Motor neuron (in vitro differentiated cells): ENCODE measurements at regions not wholly inside any gene's neighbourhood (a gene's known extent, or its start where the extent isn't known, plus 50 kb on each side); places are given as distances from the start of the nearest gene placed in this dataset.

ENCODE experiments used
- ATAC-seq, 8 experiments: fragments of 200-7000 bp; cut with Tn5 transposase; replicated peaks in 6 of 8; 2 replicates each; pipeline ENCODE4 v1.8.0; 2021; ENCODE audit warnings: mild to moderate bottlenecking in 8 of 8, moderate library complexity in 8 of 8
- H3K27ac ChIP-seq, 2 donors: fragments of 250-450 bp; sonication (Bioruptor Pico); 2 replicates each; pipeline ENCODE4 v1.9.0; 2021; ENCODE audit warnings: antibody characterized with exemption in 2 of 2, mild to moderate bottlenecking in 2 of 2, moderate library complexity in 1 of 2
- H3K4me1 ChIP-seq, 2 donors: fragments of 250-450 bp; sonication (Bioruptor Pico); replicated peaks in 1 of 2; 2 replicates each; pipeline ENCODE4 v1.6.1; 2021; ENCODE audit warnings: antibody characterized with exemption in 2 of 2, mild to moderate bottlenecking in 2 of 2, moderate library complexity in 1 of 2
- H3K4me3 ChIP-seq, 5 donors: fragments of 250-450 bp; sonication (Bioruptor Pico); 2 replicates each; pipeline ENCODE4 v1.9.0; 2021; ENCODE audit warnings: antibody characterized with exemption in 5 of 5, mild to moderate bottlenecking in 5 of 5, moderate library complexity in 4 of 5
- WGBS, 10 experiments: fragments of 450-650 bp; shearing (Covaris generic); methylation state at CpG; one replicate each; pipeline ENCODE4 v1.0.0; 2022; 5-methylcytosine and 5-hydroxymethylcytosine counted together
- in situ Hi-C, 9 experiments: fragments of 400-800 bp; cut with MboI; loops; one replicate each; pipeline ENCODE4 v1.15.0; 2021; ENCODE audit warnings: low sequenced_read_pairs in 9 of 9, low pct_unique_long_range_greater_than_20kb in 2 of 9; ENCODE audit not compliant: unreplicated experiment in 9 of 9

DNA sequence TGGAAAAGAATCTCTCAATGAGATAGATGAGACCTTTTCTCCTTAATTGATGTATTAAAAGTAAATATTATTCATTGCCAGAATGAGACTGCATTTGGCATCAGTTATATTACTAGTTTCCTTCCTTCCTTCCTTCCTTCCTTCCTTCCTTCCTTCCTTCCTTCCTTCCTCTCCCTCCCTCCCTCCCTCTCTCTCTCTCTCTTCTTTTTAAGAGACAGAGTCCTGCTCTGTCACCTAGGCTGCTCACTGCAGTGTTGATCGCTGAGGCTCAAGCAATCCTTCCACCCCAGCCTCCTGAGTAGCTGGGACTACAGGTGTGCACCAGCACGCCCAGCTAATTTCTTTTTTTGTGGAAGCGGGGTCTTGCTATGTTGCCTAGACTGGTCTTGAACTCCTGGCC, 50.4 kb upstream of the ARX start:
- in situ Hi-C loops: no loop called here
- Histone ChIP-seq H3K4me3 (no peak overlapping the region), H3K4me1 (no peaks in the 10 kb centered on the region), H3K27ac (no peak overlapping the region)
- ATAC-seq: no peak
- 66% methylated on average over 2 of the region's 3 CpGs; no CpG with 5 or more reads in 9 of the 10 experiments for WGBS, 10 experiments
